DMS114 treated with DMSO at 0.1 percent for 48 hours (cell line): ENCODE measurements at regions not wholly inside any gene's neighbourhood (a gene's known extent, or its start where the extent isn't known, plus 50 kb on each side); places are given as distances from the start of the nearest gene placed in this dataset.

Experiments
- DNase-seq: peaks from one replicate; lab custom pipeline; 2025; ENCODE audit not compliant: unreplicated experiment; lab: John Stamatoyannopoulos, UW

DNA sequence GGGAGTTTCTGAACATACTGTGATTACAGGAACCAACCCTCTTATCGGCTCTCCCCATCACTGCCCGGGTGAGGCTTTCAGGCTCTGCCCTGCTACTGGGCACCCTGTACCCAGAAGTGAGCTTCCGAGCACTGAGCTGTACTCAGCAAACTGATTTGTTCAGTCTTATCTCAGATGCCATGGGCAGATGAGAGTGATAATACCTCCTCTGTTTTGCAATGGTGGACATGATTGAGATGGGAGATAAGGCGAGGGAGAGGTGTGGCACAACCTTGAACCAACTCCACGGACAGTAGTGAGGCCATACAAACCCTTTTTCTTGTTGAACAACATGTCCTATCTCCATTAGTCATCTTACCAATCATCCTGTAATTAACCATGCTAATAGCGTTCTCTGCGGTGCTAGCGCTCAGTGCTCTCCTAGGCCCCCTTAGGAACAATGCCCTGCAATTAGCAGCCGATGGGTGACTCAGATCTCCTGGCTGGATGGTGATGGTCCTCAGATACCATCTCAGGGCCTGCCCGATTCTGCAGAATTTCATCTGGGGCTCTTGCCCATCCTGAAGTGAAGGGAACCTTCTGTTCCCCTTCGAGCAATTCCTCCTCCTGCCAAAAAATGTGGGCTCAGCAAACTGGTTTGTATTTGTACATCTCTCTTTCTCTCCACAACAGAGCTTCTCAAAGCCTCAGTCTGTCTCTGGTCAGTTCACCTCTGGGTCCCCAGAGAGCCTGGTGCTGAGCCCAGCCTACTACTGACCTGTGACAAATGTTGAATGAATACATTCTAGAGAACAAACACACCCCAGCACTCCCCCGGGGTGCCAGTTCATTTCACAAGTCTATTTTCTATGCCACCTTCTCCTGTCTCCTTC, 139.3 kb upstream of the IRX3 start:
- DNase-seq = no peak

DNA sequence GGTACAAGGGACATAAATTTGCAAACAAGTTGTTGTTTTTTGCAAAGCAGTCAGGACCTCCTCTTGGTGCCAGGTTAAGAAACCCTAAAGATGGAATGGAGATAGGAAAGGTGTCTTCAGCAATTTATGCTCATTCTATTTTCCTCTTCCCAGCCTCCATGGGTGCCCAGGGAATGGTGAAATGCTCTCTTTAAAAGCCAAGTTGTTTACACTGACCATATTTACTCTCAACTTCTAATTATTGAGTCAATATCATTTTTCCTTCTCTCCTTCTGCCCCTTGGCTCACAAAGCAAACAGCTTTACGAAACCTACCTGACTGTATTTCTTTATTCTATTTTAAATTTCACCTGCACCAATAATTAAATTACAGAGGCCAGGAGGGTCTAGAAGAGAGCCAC, 138.5 kb upstream of the IRX3 start:
- DNase-seq = no peak

DNA sequence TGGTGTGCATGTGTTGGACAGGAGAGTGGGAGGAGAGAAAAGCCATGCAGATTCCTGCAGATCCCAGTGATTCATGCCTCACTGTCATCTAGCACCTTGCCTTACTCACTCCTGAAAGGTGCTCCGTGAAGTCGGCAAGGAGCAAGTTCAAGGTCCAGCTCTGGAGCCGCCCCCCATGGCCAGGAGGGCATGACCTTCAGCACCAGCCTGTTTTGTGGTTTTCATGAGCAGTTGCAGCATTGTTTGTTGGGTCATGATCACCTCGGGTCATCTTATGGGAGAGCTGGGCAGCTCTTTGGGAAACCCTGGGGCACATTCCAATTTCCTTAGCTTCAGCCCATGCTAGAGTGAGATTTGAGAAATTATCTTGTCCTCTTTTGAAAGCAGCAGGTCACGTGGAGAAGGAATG, 137.5 kb upstream of the IRX3 start:
- DNase-seq = no peak

DNA sequence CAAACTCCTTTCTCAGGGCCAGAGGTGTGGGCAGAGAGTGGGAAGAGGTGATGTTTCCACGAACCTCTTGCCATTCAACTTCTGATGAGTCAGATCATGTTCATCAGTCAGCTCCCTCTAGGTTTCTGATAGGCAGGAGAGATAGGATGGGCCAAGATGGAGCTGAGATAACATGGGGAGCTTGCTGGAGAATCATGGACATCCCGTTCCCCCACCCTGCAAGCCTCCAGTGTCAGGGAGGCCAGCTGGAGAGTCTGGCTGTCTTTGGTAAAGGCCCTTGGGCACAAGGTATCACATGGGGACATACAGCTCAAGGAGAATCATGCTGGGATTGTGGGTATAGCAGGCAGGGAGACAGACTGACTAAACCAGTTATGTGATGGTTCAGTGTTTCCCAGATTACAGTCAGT, 136.0 kb upstream of the IRX3 start:
- no peak for DNase-seq

DNA sequence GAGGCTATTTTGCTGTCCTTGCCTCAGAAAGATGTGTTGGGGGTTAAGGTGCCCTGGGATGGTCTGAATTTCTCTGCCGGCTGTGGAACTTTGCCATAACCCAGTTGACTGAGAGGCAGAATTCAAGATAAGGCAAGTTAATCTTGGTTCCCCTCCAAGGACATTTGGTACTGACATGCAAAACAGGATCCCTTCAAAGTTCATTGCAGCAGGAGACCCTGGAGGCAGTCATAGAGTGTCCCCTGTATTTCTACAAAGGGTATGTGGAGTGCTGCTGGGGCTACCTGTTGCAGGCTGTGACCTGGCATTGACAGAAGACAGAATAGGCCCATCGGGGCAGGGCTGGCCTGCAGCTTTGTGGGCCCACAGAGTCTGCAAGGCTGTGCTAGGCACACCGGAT, 135.6 kb upstream of the IRX3 start:
- DNase-seq = no peak

DNA sequence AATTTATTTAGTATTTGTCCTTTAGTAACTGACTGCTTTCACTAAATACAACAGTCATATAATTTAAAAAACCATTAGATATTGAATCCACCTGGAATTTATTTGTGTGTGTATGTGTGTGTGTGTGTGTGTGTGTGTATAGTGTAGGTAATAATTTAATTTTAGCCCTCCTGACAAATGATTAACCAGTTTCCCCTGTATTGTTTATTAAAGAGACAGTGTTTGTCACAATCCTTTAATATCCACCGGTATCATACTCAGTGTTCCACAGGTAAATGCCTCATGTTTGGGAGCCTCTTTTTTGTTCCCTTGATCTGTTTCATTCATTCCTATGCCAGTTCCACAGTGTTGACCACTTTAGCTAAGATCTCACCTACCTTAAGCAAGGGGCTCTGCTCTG, 134.6 kb upstream of the IRX3 start:
- no peak for DNase-seq

DNA sequence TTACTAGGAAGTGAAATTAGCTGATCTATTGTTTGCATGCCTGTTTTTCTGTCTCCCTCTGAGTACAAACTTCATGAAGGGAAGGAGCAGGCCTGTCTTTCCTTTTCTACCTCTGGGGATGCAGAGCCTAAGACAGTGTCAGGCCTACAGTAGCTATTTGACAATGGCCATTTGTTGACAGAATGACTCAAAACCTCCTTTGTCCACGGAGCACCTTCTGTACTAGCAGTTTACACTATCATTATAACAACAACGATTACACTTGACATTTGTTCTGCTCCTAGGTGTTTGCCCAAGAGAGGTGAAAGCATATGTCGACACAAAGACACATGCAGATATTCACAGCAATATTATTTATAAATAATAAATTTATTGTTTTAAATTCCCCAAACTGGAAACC, 132.3 kb upstream of the IRX3 start:
- DNase-seq = no peak

DNA sequence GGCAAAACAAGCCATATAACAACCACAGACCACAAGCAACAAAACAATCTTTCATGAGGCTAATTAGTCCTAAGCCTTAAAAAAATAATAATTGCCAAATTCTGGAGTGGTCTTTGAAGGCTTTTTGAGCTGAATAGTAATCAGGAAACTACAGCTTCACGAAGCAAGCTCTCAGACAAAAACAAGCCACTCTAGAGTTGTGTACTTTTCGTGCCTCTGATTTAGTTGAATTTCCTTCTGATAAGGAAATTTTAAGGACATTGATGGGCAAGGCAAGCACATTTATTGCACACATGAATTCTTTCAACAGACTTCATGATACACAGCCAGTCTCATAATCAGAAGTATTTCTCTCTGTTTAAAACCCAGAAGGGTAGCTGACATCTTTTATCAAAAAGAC, 130.8 kb upstream of the IRX3 start:
- no peak for DNase-seq

DNA sequence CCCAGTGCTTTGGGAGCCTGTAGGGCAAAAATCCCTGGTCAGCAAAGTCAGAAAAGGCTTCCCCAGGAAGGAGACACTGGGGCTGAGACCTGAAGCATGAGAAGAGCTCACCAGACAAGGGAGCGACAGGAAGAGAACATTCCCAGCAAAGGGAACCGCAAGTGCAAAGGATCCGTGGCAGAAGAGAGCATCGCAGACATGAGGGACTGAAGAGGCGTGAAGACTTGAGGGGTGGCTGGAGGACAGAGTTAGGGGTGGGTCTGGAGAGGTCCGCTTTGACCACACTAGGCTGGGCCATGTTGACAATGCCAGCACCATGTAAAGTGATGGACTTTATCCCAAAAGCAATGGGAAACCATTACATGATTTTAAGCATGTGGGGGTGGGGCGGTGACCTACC, 128.1 kb upstream of the IRX3 start:
- no peak for DNase-seq

DNA sequence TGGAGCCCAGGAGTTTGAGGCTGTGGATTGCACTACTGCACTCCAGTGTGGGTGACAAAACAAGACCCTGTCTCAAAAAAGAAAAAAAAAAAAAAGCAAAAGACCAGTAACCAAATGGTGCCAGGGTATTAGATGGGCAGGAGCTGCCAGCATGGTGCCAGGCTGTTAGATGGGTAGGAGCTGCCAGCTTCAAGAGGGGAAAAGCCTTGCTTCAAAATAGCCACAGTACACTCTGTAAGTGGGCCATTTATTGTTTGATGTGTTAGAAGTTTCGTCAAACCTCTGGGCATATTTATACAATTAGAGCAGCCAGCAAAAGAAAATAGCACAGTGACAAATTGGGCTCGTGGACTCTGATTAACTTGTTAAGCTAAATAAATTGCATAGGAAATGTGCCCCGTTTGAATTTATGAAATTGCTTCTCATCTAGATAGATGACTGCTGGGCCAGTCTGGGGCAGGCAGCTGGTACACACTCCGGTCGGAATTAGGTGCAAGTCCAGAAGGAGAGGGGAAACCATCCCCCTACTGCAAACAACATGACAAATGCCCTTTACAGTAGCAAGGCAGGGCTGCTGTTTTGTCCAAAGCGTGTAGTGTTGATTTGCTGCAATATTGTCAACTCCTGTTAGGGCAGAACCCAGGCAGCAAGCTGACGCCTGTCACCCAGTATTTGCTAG, 126.3 kb upstream of the IRX3 start:
- no peak for DNase-seq

DNA sequence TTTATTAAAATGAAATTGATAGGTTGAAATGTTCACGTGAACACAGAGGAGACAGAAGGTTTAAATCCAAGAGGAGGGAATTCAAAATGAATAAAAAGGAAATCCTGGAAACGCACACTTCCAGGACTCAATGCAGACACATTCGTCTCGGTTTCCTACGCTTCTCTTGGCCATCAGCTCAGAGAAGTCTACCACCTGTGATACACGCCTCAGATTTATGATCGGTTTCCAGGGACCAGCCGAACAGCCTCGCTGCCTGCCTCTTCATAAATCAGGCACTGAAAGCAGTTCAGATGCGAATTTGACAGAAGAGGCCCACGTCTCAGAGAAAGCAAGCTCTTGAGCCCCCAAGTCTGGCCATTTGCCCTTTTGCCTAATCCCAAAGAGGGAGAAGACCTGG, 125.5 kb upstream of the IRX3 start:
- no peak for DNase-seq

DNA sequence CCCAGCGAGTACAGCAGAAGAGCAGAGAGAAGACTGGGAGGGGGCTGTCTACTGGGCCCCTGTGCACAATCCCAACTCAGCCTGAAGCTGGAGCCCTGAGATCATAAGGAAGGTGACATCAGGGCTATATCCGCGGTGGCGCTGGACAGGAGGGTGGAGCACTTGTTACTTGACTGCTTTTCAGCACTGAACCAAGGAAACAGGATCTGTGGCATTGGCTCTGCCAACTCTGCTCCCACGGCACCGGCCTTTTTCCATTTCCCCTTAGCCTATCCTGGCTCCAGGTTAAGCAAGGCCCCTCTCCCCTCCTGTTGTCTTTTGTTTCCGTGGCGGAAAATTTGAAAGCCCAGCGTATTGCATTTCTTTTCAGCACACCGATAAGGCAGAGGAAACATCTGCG, 125.0 kb upstream of the IRX3 start:
- no peak for DNase-seq

DNA sequence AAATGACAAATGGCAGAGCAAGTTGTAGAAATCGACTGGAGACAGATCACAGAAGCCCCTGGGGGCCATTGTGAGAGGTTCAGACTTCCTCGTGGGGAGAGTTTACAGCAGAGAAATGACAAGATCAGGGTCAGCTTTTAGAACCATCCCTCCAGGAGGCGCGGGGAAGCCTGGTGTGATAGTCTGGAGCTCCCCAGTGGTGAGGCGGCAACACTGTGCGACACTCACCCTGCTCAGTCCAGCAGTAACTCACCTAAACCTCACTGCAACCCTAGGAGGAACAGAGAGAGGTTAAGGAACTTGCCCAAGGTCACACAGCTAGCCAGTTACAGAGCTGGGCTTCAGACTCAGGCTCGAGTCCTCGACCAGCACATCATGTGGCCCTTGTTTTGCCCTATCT, 123.4 kb upstream of the IRX3 start:
- DNase-seq = no peak

DNA sequence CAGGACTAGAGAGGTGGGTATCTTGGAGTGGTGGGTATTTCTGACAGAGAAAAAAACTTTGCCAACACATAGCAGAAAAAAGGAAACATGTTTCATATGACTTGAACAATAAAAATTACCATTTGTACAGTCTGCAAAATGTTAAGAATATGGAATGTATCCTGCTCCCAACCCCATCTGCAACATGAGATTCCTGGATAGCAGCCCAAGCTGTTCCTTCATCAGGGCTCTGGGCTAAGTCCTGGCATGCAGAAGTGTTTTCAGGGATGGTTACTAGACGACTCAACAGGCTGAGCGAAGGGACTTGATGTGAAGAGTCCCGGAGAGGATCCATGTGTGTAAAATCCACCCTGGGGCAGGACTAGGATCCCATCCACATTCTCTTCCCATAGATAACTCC, 121.0 kb upstream of the IRX3 start:
- DNase-seq = no peak

DNA sequence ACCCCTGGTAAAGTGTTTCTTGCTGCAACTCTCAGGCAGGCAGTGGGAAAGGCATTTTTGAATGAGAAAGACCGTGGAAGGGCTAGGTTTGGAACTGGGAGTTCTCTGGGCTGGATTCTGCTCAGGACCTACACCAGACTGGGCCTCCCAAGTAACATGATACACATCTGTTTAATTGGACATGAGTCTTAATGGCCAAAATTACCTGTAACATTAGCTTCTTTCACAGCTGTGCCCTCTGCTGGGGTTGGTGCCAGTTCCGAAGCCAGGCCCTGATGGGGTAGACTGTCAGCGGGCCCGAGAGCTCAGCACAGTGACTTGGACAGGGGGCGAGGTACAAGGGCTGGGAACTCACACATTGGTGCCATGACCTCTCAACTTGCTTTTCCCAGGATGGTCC, 118.9 kb upstream of the IRX3 start:
- no peak for DNase-seq

DNA sequence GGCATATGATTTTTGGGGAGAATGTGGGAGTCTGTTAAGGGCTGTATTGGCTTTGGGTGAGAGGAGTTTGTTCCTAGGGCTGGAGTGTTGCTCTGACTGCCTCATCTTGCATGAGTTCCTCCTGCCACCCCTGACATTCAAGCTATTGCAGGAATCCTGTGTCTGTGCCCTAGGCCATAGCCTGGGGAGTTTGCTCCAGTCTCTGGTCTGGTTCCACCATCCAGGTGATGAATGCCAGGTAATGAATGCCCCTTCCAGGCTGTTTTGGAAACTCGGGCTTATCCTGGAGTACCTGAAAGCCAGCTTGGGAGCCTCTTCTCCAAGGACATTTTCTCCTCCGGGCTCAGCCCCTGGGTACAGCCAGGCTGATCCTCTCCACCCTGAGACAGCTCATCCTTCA, 117.0 kb upstream of the IRX3 start:
- DNase-seq = no peak

DNA sequence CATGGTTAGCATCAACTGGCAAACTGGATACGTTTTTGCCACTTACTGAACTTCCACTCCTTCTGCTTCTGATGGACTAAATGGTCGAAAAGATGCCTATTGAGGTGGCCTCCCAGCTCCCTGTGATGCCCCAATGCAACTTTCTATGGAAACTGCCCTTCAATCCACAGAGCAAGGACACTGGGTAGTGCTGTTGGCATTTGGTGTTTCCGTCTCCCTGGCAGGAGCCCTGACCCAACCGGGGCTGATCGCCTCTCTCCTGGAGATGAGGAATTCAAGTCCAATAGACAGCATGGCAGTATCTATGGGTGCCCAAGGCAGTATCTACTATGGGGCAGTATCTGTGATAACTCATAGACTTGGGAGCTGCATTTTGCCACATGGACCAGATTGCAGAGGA, 116.3 kb upstream of the IRX3 start:
- no peak for DNase-seq

DNA sequence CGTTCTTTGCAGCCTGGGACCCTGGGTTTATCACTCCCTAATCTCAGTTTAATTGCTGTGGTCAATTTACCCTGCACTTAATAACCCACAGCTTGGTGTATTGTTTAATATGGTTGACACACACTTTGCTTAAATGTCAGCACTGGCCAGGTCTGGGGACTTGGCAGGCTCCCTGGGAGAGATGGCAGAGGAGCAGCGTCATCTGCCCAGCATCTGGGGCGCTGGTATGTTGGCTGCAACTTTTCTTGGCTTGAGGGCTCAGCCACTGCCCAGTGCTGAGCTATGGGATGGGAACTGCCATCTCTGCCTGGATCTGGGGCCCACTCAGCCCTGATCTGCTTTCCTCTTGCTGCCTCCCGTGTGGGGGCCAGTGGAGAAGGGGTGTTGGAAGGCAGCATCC, 115.7 kb upstream of the IRX3 start:
- no peak for DNase-seq

DNA sequence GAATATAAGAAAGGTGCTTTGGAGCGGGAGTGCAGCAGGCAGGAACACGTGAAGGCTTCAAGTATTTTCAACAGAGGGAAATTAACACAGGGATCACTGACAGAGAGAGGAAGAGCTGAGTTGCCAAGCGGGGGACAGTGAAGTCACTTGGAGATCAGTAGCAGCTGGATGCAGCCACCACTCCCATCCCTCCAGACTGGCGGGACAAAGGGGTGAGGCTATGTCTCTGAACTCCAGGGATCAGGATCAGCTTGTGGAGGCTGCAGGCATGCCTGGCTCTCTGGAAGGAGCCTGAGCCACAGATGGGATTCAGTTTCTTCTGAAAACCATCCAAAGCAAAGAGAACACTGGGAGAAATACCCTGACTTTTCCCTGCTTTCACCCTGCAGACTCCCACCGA, 113.7 kb upstream of the IRX3 start:
- DNase-seq = no peak

DNA sequence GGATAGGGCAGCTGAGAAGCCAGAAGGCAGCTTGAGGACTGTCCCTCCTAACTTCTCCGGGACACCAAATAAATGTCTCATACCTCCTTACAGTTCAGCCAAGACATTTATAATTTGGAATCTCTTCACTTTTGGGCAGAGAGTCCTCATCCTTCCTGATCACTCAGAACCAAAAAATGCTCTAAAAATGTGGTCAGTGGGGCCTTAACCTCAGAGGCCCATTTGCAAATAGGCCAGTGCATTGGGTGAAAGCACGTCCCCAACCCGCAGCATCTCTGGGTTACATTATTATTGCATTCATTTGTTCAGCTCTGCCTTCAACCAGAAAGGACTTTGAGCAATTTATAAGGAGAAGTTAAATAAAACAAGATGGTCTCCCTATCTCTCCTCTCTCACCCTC, 112.4 kb upstream of the IRX3 start:
- DNase-seq = no peak

DNA sequence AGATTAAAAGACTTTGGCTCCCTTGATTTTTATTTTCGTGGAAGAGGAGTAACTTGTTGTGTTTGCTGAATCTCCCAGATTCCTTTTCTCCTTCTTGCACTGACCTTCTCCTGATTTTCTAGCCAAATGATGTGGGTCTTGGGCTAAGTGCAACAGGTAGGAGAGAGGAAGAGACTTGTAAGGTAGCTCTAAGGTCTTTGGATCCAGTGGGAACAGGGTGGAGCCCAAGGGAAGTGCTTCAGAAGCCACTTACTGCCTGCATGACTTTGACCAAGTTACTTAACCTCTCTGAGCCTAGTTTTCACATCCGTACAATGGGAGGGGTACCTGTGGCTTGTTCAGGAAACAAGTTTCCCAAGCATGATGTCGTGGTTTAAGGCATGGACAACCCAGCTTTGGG, 111.3 kb upstream of the IRX3 start:
- no peak for DNase-seq

DNA sequence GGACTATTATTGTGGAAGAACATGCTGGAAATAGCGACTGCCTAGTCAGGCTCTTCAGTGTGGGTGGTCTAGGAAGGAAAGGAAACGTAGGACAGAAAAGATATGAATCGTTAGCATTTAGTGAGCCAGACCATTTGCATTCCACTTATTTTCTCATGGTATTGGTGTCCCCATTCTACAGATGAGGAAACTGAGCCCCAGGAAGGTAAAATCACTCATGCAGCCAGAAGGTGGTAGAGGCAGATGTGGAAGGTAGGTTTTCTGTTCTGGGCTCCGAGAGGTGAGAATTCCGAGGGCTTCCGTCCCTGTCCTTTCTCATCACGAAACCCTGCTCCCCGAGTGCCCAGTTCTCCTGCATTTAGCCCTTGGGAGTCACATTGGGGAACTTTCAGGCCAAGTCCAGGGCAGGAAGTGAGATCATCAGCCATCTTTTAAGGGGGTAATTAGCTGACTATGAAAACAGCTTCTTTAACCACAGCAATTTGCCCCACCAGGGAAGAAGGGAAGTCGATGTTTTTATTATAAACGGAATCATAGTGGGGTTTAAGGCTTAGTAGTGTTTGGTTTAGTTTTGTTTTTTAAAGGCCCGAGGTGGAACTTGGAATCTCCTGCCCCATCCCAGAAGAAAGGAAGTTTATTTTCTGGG, 110.7 kb upstream of the IRX3 start:
- DNase-seq = no peak
